Mucosa of descending colon (tissue), 3 donors: ENCODE measurements at regions not wholly inside any gene's neighbourhood (a gene's known extent, or its start where the extent isn't known, plus 50 kb on each side); places are given as distances from the start of the nearest gene placed in this dataset.

ENCODE experiments used
- ATAC-seq: fragments of 200-7000 bp; cut with Tn5 transposase; one replicate; pipeline ENCODE4 v1.9.1; 2020; ENCODE audit warnings: mild to moderate bottlenecking, moderate library complexity
- DNase-seq, 3 donors: peaks; one replicate each; pipeline ENCODE4 v3.0.0-alpha.2; 2020
- H3K36me3 ChIP-seq: fragments of 200-600 bp; one replicate; pipeline ENCODE4 v1.8.0; 2021; ENCODE audit warnings: low read depth, mild to moderate bottlenecking
- H3K4me1 ChIP-seq: fragments of 200-600 bp; one replicate; pipeline ENCODE4 v1.8.0; 2021; ENCODE audit warnings: low read depth, mild to moderate bottlenecking
- H3K4me3 ChIP-seq: fragments of 200-600 bp; one replicate; pipeline ENCODE4 v1.8.0; 2021; ENCODE audit warnings: mild to moderate bottlenecking
- H3K9me3 ChIP-seq: fragments of 200-600 bp; one replicate; pipeline ENCODE4 v1.8.0; 2021; ENCODE audit warnings: mild to moderate bottlenecking
- CTCF ChIP-seq: fragments of 200-600 bp; IDR thresholded peaks from one replicate; pipeline ENCODE4 v1.8.0; 2022; ENCODE audit warnings: antibody characterized with exemption, mild to moderate bottlenecking
- intact Hi-C, 2 donors: fragments of 100-400 bp; cut with DNase I in 1 of 2; cut with micrococcal nuclease in 1 of 2; formaldehyde crosslinking; loops; one replicate each; pipeline versions ENCODE4 v1.11.0 to v1.11.1; 2022; cut with DNase I, micrococcal nuclease
- donor health status: DM: no; HTN: no; CAD: no; lungs with moderate emphysema.
- donor health status: DM: no; HTN: no; CAD: no.
- donor health status: DM: no; HTN: yes; CAD: no.

DNA sequence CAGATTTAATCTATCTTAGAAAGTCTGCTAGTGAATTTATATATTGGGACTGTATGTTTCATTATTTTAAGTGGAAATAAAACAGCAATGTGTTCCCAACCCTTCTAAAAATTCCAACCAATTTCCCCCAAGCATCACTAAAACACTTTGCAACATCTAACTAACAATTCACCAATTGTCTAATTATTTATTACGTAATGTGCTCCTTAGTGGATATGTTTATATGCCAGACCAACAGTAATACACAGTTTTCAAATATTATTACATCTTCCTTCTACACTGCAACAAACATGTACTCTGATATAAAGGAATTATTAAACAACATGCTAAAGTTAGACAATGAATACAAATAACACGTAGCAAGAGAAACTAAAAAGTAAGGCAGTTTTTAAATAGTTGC, 262.6 kb upstream of the THBS1 start:
- no peak for ATAC-seq
- intact Hi-C loops, result loop anchor here in 1 of 2 donors (5.0 kb wide), 1 partner anchor 264 kb away; the partner anchor contains the start of gene THBS1

DNA sequence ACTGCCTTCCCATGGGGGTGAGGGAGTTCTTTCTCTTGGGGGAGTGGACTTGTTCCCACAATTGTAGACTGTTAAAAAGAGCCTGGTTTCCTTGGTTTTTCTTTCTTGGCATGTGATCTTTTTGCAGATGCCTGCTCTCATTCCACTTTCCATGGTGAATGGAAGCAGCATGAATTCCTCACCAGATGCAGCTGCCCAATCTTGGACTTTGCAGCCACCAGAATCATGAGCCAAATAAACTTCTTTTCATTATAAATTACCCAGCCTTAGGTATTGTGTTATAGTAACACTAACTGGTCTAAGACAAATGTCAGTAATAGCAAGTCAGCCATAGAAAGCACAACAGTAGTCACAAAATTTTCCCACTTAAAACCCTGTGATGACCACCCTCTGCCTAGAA, 260.5 kb upstream of the THBS1 start:
- H3K4me3 ChIP-seq, result no peak overlapping the region

More for the DNA sequence above, 262.6 kb upstream of the THBS1 start:
- Histone ChIP-seq H3K9me3 (peaks cover 9% of the 10 kb centered on the region), H3K36me3 (no peaks in the 10 kb centered on the region), H3K4me3 (no peak overlapping the region), H3K4me1 (no peaks in the 10 kb centered on the region)
- no peak for DNase-seq
- no peak for TF ChIP-seq CTCF

DNA sequence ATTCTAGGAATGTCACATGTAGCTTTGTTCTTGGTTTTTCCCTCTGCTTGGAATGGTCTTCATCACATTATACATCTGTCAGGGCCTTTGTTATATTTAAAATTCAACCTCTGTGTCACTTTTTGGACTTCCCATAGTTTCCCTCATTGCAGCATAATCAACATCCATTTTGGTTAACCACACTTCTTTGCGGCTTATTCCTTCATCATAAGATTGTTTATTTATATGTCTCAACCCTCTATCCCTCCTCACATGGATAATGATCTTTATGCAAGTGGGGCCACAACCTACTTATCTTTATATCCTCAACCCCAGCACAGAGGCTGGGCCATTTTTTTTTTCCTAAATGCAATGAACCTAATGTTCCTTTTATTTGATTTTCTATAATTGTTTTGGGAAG, 260.0 kb upstream of the THBS1 start:
- Histone ChIP-seq H3K4me3 (no peak overlapping the region), H3K36me3 (no peaks in the 10 kb centered on the region), H3K4me1 (no peaks in the 10 kb centered on the region), H3K9me3 (peaks cover 9% of the 10 kb centered on the region)
- DNase-seq (no peak), ATAC-seq (no peak)
- intact Hi-C loops, result loop anchor here in 1 of 2 donors (10.0 kb wide), 1 partner anchor 264 kb away; the partner anchor contains the start of gene THBS1
- no peak for TF ChIP-seq CTCF

More for the DNA sequence above, 260.5 kb upstream of the THBS1 start:
- intact Hi-C loops, result loop anchor here in 1 of 2 donors (10.0 kb wide), 1 partner anchor 264 kb away; the partner anchor contains the start of gene THBS1
- Histone ChIP-seq H3K9me3 (peaks cover 9% of the 10 kb centered on the region), H3K4me1 (no peaks in the 10 kb centered on the region), H3K36me3 (no peaks in the 10 kb centered on the region)
- DNase-seq (no peak), ATAC-seq (no peak)
- TF ChIP-seq CTCF, result no peak

DNA sequence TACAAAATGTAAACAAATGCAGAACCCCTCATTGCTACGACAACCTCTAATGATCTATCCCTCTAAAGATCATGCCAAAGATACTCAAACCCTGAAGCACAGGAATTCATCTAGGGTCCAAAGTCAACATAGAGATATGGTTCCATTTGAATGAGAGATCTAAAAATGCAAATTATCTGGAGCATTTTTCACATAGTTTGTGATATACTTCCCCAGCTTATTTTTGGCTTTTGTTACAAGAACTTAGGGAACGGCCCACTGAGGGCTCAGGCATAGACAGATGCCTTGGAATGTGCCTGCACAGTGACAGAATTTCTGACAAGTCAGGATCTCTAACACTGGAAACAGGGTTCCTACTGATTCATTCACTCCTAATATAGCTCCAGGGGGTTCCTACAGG, 258.9 kb upstream of the THBS1 start:
- H3K4me1 ChIP-seq, result no peaks in the 10 kb centered on the region
- DNase-seq (no peak), ATAC-seq (no peak)
- H3K9me3 ChIP-seq, result peaks cover 9% of the 10 kb centered on the region
- no peaks in the 10 kb centered on the region for H3K36me3 ChIP-seq
- TF ChIP-seq CTCF, result no peak
- no peak overlapping the region for H3K4me3 ChIP-seq
- intact Hi-C loops, result loop anchor here in 1 of 2 donors (10.0 kb wide), 1 partner anchor 263 kb away; the partner anchor contains the start of gene THBS1

- no peak for TF ChIP-seq CTCF
- Histone ChIP-seq H3K4me1 (no peaks in the 10 kb centered on the region), H3K36me3 (no peaks in the 10 kb centered on the region), H3K9me3 (peaks cover 9% of the 10 kb centered on the region), H3K4me3 (no peak overlapping the region)
- intact Hi-C loops, result loop anchor here in 1 of 2 donors (10.0 kb wide), 1 partner anchor 262 kb away; the partner anchor contains the start of gene THBS1
- DNase-seq, result no peak
- ATAC-seq, result no peak
These were observed 257.7 kb upstream of the THBS1 start for GRCh38 chr15:39323157-39323556.
